ENCODE measurements at regions not wholly inside any gene's neighbourhood (a gene's known extent, or its start where the extent isn't known, plus 50 kb on each side); places are given as distances from the start of the nearest gene placed in this dataset.

- Histone ChIP-seq H3K27me3 (ENCODE audit: insufficient read depth, poor library complexity, severe bottlenecking) (no peaks in the 10 kb centered on the region), H3K36me3 (ENCODE audit: low read depth) (no peaks in the 10 kb centered on the region), H3K4me3 (ENCODE audit: severe bottlenecking) (no peak overlapping the region), H3K9me3 (ENCODE audit: severe bottlenecking) (no peaks in the 10 kb centered on the region), H3K27ac (ENCODE audit: poor library complexity, severe bottlenecking) (no peak overlapping the region), H3K4me1 (ENCODE audit: insufficient read depth, poor library complexity, severe bottlenecking) (no peaks in the 10 kb centered on the region)
- ATAC-seq (ENCODE audit: low read depth) (no peak), DNase-seq (ENCODE audit: low spot score) (no peak)
- no peak for TF ChIP-seq CTCF (IDR thresholded peaks at IDR 0.05; ENCODE audit: poor library complexity, severe bottlenecking)
Observed at GRCh38 chr12:92503029-92503931, 199.5 kb upstream of the PLEKHG7 start.

- TF ChIP-seq CTCF (IDR thresholded peaks at IDR 0.05; ENCODE audit: poor library complexity, severe bottlenecking), result no peak
- H3K4me1 ChIP-seq (ENCODE audit: insufficient read depth, poor library complexity, severe bottlenecking), result no peaks in the 10 kb centered on the region
- H3K9me3 ChIP-seq (ENCODE audit: severe bottlenecking), result no peaks in the 10 kb centered on the region
- no peak for ATAC-seq (ENCODE audit: low read depth)
- no peak overlapping the region for H3K27ac ChIP-seq (ENCODE audit: poor library complexity, severe bottlenecking)
- H3K4me3 ChIP-seq (ENCODE audit: severe bottlenecking), result no peak overlapping the region
- DNase-seq (ENCODE audit: low spot score), result no peak
- H3K36me3 ChIP-seq (ENCODE audit: low read depth), result no peaks in the 10 kb centered on the region
- no peaks in the 10 kb centered on the region for H3K27me3 ChIP-seq (ENCODE audit: insufficient read depth, poor library complexity, severe bottlenecking)
Observed at GRCh38 chr12:92502417-92503028, 200.3 kb upstream of the PLEKHG7 start.

GRCh38 chr12:92496790-92497189, 206.0 kb upstream of the PLEKHG7 start:
- Histone ChIP-seq H3K4me1 (ENCODE audit: insufficient read depth, poor library complexity, severe bottlenecking) (no peaks in the 10 kb centered on the region), H3K27me3 (ENCODE audit: insufficient read depth, poor library complexity, severe bottlenecking) (no peaks in the 10 kb centered on the region), H3K36me3 (ENCODE audit: low read depth) (no peaks in the 10 kb centered on the region), H3K4me3 (ENCODE audit: severe bottlenecking) (no peak overlapping the region), H3K27ac (ENCODE audit: poor library complexity, severe bottlenecking) (no peak overlapping the region), H3K9me3 (ENCODE audit: severe bottlenecking) (no peaks in the 10 kb centered on the region)
- ATAC-seq (ENCODE audit: low read depth) (no peak), DNase-seq (ENCODE audit: low spot score) (no peak)
- TF ChIP-seq CTCF (IDR thresholded peaks at IDR 0.05; ENCODE audit: poor library complexity, severe bottlenecking), result no peak

- Histone ChIP-seq H3K27ac (ENCODE audit: poor library complexity, severe bottlenecking) (no peak overlapping the region), H3K27me3 (ENCODE audit: insufficient read depth, poor library complexity, severe bottlenecking) (no peaks in the 10 kb centered on the region), H3K4me3 (ENCODE audit: severe bottlenecking) (no peak overlapping the region), H3K4me1 (ENCODE audit: insufficient read depth, poor library complexity, severe bottlenecking) (no peaks in the 10 kb centered on the region), H3K9me3 (ENCODE audit: severe bottlenecking) (no peaks in the 10 kb centered on the region), H3K36me3 (ENCODE audit: low read depth) (no peaks in the 10 kb centered on the region)
- no peak for DNase-seq (ENCODE audit: low spot score)
- TF ChIP-seq CTCF (IDR thresholded peaks at IDR 0.05; ENCODE audit: poor library complexity, severe bottlenecking), result no peak
- no peak for ATAC-seq (ENCODE audit: low read depth)
Observed at GRCh38 chr12:92495108-92495507, 207.7 kb upstream of the PLEKHG7 start.

GRCh38 chr12:92493816-92494215, 209.0 kb upstream of the PLEKHG7 start:
- no peaks in the 10 kb centered on the region for H3K27me3 ChIP-seq (ENCODE audit: insufficient read depth, poor library complexity, severe bottlenecking)
- TF ChIP-seq CTCF (IDR thresholded peaks at IDR 0.05; ENCODE audit: poor library complexity, severe bottlenecking), result no peak
- H3K9me3 ChIP-seq (ENCODE audit: severe bottlenecking), result no peaks in the 10 kb centered on the region
- H3K4me3 ChIP-seq (ENCODE audit: severe bottlenecking), result no peak overlapping the region
- ATAC-seq (ENCODE audit: low read depth) (no peak), DNase-seq (ENCODE audit: low spot score) (no peak)
- no peaks in the 10 kb centered on the region for H3K4me1 ChIP-seq (ENCODE audit: insufficient read depth, poor library complexity, severe bottlenecking)
- no peaks in the 10 kb centered on the region for H3K36me3 ChIP-seq (ENCODE audit: low read depth)
- no peak overlapping the region for H3K27ac ChIP-seq (ENCODE audit: poor library complexity, severe bottlenecking)
